ENCODE measurements at regions not wholly inside any gene's neighbourhood (a gene's known extent, or its start where the extent isn't known, plus 50 kb on each side); places are given as distances from the start of the nearest gene placed in this dataset.
"Not testable (repeated sequence)": the region's sequence is repeated elsewhere in the genome, so short reads cannot be mapped to it uniquely, and the experiment has no call there.

DNA sequence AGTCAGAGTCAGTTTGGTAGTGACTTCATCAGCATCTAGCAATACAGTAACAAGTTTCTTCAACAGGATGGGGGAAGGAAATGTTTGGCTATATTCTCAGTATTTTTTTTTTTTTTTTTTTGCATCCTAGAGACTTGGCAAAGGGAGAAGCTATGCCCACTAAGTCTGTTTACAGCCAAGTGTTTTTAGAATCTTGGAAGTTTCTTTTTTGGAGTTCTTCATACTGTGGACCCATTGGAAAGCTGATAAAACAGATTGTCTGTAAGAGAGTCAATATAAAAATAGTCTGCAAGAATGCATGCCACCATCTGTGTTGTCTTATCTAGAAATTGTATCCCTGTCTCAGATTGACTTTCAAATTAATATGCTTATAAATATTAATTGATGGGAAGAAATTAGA, 171.2 kb downstream of the ADCYAP1 start:
- no peaks in the 10 kb centered on the region for H3K9me3 ChIP-seq (ENCODE audit: control insufficient read depth in 2 of 2, insufficient read depth in 1 of 2, low read length in 1 of 2)
- no peak for DNase-seq (ENCODE audit: low read depth in 6 of 9, low spot score in 9 of 9)
- no peaks in the 10 kb centered on the region for H3K36me3 ChIP-seq (ENCODE audit: control insufficient read depth in 2 of 2, insufficient read depth in 2 of 2, low read length in 1 of 2)
- no peaks in the 10 kb centered on the region for H3K4me1 ChIP-seq (ENCODE audit: control insufficient read depth in 2 of 2, insufficient read depth in 2 of 2, low read length in 2 of 2)
- no peaks in the 10 kb centered on the region for H3K27me3 ChIP-seq (ENCODE audit: control insufficient read depth in 2 of 2, insufficient read depth in 1 of 2, low read length in 1 of 2)
- H3K4me3 ChIP-seq (ENCODE audit: low read length in 2 of 2) = no peak overlapping the region
- H3K27ac ChIP-seq (ENCODE audit: low read depth in 1 of 2, low read length in 1 of 2) = no peak overlapping the region

DNA sequence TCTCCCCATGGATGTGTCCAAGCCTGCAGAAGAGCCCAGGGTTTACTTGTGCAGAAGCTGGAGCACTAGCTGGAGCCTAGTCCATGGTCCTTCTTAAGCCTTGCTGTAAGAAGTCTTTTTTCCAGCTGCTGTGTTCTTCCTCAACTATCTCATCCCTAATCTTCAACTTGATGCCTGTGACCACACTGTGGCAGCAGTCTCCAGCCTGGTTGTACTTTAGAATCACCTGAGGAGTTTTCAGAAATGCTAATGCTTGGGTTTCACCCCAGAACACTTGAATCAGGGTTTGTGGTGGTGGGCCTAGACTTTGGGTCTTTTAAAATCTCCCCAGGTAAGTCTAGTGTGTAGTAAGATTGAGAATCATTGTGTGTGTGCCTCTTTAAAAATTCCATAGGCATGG, 173.6 kb downstream of the ADCYAP1 start:
- no peaks in the 10 kb centered on the region for H3K9me3 ChIP-seq (ENCODE audit: control insufficient read depth in 2 of 2, insufficient read depth in 1 of 2, low read length in 1 of 2)
- no peaks in the 10 kb centered on the region for H3K27me3 ChIP-seq (ENCODE audit: control insufficient read depth in 2 of 2, insufficient read depth in 1 of 2, low read length in 1 of 2)
- no peak overlapping the region for H3K27ac ChIP-seq (ENCODE audit: low read depth in 1 of 2, low read length in 1 of 2)
- H3K36me3 ChIP-seq (ENCODE audit: control insufficient read depth in 2 of 2, insufficient read depth in 2 of 2, low read length in 1 of 2) = no peaks in the 10 kb centered on the region
- no peak for DNase-seq (ENCODE audit: low read depth in 6 of 9, low spot score in 9 of 9)
- H3K4me1 ChIP-seq (ENCODE audit: control insufficient read depth in 2 of 2, insufficient read depth in 2 of 2, low read length in 2 of 2) = no peaks in the 10 kb centered on the region
- no peak overlapping the region for H3K4me3 ChIP-seq (ENCODE audit: low read length in 2 of 2)

DNA sequence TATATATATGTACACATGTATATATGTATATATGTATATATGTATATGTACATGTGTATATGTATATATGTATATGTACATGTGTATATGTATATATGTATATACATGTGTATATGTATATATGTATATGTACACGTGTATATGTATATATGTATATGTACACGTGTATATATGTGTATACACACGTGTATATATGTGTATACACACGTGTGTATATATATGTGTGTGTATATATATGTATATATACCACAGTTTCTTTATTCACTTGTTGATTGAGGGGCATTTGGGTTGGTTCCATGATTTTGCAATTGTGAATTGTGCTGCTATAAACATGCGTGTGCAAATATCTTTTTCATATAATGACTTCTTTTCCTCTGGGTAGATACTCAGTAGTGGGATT, 179.0 kb downstream of the ADCYAP1 start:
- H3K4me3 ChIP-seq (ENCODE audit: low read length in 2 of 2); H3K4me1 ChIP-seq (ENCODE audit: control insufficient read depth in 2 of 2, insufficient read depth in 2 of 2, low read length in 2 of 2); H3K27ac ChIP-seq (ENCODE audit: low read depth in 1 of 2, low read length in 1 of 2); DNase-seq (ENCODE audit: low read depth in 6 of 9, low spot score in 9 of 9); H3K36me3 ChIP-seq (ENCODE audit: control insufficient read depth in 2 of 2, insufficient read depth in 2 of 2, low read length in 1 of 2); H3K27me3 ChIP-seq (ENCODE audit: control insufficient read depth in 2 of 2, insufficient read depth in 1 of 2, low read length in 1 of 2); H3K9me3 ChIP-seq (ENCODE audit: control insufficient read depth in 2 of 2, insufficient read depth in 1 of 2, low read length in 1 of 2): not testable (repeated sequence)
- 66% methylated on average over 5 of the region's 5 CpGs for WGBS

DNA sequence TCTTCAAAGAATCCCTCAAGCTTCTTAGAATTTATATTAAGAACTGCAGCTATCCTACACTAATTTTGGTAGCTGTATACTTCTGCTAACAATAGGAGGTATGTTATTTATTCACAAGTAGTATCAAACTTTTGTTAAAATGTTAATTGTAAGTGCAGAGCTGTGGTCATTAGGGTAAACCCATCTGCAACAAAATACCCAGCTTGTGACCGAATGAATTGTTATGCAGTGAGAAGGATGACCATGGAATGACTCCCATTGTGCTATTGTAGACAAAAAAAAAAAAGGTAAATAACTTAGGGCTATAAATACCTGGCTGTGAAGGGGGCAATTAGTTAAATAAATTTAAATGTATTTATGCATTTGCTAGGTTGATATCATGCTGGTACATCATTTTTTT, 186.1 kb downstream of the ADCYAP1 start:
- no peaks in the 10 kb centered on the region for H3K36me3 ChIP-seq (ENCODE audit: control insufficient read depth in 2 of 2, insufficient read depth in 2 of 2, low read length in 1 of 2)
- H3K4me3 ChIP-seq (ENCODE audit: low read length in 2 of 2) = no peak overlapping the region
- no peaks in the 10 kb centered on the region for H3K27me3 ChIP-seq (ENCODE audit: control insufficient read depth in 2 of 2, insufficient read depth in 1 of 2, low read length in 1 of 2)
- H3K27ac ChIP-seq (ENCODE audit: low read depth in 1 of 2, low read length in 1 of 2) = no peak overlapping the region
- no peaks in the 10 kb centered on the region for H3K4me1 ChIP-seq (ENCODE audit: control insufficient read depth in 2 of 2, insufficient read depth in 2 of 2, low read length in 2 of 2)
- WGBS = 81% methylated on average over 1 of the region's 1 CpG
- DNase-seq (ENCODE audit: low read depth in 6 of 9, low spot score in 9 of 9) = no peak
- peaks cover 0 to 11% of the 10 kb centered on the region in 2 donors for H3K9me3 ChIP-seq (ENCODE audit: control insufficient read depth in 2 of 2, insufficient read depth in 1 of 2, low read length in 1 of 2)

DNA sequence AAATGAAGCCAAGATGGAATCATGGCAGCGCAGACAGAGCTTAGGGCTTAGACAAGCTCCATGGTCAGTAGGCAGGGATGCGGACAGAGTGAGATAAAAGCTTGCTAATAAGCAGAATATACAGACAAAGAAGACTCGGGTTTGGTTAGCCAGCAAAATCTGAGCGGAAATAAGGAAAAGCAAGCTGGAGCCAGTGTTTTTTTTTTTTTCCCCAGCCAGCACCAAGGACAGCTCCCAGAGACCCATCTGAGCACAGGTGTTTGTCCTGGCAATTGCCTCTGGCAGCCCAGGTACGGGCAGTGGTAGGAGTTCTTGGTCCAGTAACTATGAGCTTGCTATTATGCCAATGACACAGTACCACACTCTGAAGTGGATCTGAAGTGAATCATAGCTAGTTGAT, 187.6 kb downstream of the ADCYAP1 start:
- no peaks in the 10 kb centered on the region for H3K36me3 ChIP-seq (ENCODE audit: control insufficient read depth in 2 of 2, insufficient read depth in 2 of 2, low read length in 1 of 2)
- no peak for DNase-seq (ENCODE audit: low read depth in 6 of 9, low spot score in 9 of 9)
- 77% methylated on average over 5 of the region's 5 CpGs for WGBS
- H3K27ac ChIP-seq (ENCODE audit: low read depth in 1 of 2, low read length in 1 of 2) = no peak overlapping the region
- H3K4me3 ChIP-seq (ENCODE audit: low read length in 2 of 2) = no peak overlapping the region
- H3K4me1 ChIP-seq (ENCODE audit: control insufficient read depth in 2 of 2, insufficient read depth in 2 of 2, low read length in 2 of 2) = no peaks in the 10 kb centered on the region
- no peaks in the 10 kb centered on the region for H3K27me3 ChIP-seq (ENCODE audit: control insufficient read depth in 2 of 2, insufficient read depth in 1 of 2, low read length in 1 of 2)
- peaks cover 0 to 11% of the 10 kb centered on the region in 2 donors for H3K9me3 ChIP-seq (ENCODE audit: control insufficient read depth in 2 of 2, insufficient read depth in 1 of 2, low read length in 1 of 2)

DNA sequence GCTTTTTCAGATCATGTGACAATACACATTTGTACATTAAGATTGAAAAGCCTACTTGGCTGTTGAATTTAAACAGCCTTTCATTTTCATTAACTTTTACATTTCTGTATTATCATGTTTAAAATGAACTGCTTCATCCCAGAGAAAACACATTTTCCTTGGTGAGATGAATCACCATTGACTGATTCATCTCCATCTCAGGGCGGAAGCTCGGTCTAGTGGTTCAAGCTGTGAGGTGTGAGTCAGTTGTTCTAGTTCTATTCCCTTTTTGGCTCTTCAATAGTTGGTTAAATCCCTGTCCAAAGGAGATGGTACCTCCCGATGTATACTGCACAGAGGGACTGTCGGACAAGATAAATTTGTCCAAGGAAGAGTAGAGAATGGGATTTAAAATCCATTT, 189.7 kb downstream of the ADCYAP1 start:
- H3K36me3 ChIP-seq (ENCODE audit: control insufficient read depth in 2 of 2, insufficient read depth in 2 of 2, low read length in 1 of 2) = no peaks in the 10 kb centered on the region
- H3K9me3 ChIP-seq (ENCODE audit: control insufficient read depth in 2 of 2, insufficient read depth in 1 of 2, low read length in 1 of 2) = peaks cover 0 to 10% of the 10 kb centered on the region in 2 donors
- H3K4me1 ChIP-seq (ENCODE audit: control insufficient read depth in 2 of 2, insufficient read depth in 2 of 2, low read length in 2 of 2) = no peaks in the 10 kb centered on the region
- H3K27ac ChIP-seq (ENCODE audit: low read depth in 1 of 2, low read length in 1 of 2) = no peak overlapping the region
- no peaks in the 10 kb centered on the region for H3K27me3 ChIP-seq (ENCODE audit: control insufficient read depth in 2 of 2, insufficient read depth in 1 of 2, low read length in 1 of 2)
- no peak overlapping the region for H3K4me3 ChIP-seq (ENCODE audit: low read length in 2 of 2)
- WGBS = 80% methylated on average over 4 of the region's 4 CpGs
- DNase-seq (ENCODE audit: low read depth in 6 of 9, low spot score in 9 of 9) = no peak

DNA sequence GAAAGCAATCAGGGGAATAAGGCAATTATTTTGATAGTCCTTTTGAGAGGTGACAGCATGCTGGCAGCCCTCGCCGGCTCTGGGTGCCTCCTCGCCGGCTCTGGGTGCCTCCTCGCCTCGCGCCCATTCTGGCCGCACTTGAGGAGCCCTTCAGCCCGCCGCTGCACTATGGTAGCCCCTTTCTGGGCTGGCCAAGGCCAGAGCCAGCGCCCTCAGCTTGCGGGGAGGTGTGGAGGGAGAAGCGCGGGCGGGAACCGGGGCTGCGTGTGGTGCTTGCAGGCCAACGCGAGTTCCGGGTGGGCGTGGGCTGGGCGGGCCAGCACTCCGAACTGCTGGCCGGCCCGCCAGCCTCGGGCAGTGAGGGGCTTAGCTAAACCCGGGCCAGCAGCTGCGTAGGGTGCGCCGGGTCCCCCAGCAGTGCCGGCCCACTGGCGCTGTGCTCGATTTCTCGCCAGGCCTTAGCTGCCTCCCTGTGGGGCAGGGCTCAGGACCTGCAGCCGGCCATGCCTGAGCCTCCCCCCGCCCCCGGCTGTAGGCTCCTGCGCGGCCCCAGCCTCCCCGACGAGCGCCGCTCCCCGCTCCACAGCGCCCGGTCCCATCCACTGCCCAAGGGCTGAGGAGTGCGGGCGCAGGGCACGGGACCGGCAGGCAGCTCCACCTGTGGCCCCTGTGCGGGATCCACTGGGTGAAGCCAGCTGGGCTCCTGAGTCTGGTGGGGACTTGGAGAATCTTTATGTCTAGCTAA, 193.5 kb downstream of the ADCYAP1 start:
- H3K27ac ChIP-seq (ENCODE audit: low read depth in 1 of 2, low read length in 1 of 2); H3K36me3 ChIP-seq (ENCODE audit: control insufficient read depth in 2 of 2, insufficient read depth in 2 of 2, low read length in 1 of 2); H3K4me1 ChIP-seq (ENCODE audit: control insufficient read depth in 2 of 2, insufficient read depth in 2 of 2, low read length in 2 of 2); H3K4me3 ChIP-seq (ENCODE audit: low read length in 2 of 2); H3K27me3 ChIP-seq (ENCODE audit: control insufficient read depth in 2 of 2, insufficient read depth in 1 of 2, low read length in 1 of 2); DNase-seq (ENCODE audit: low read depth in 6 of 9, low spot score in 9 of 9); H3K9me3 ChIP-seq (ENCODE audit: control insufficient read depth in 2 of 2, insufficient read depth in 1 of 2, low read length in 1 of 2): not testable (repeated sequence)
- 96% methylated on average over 51 of the region's 51 CpGs for WGBS

DNA sequence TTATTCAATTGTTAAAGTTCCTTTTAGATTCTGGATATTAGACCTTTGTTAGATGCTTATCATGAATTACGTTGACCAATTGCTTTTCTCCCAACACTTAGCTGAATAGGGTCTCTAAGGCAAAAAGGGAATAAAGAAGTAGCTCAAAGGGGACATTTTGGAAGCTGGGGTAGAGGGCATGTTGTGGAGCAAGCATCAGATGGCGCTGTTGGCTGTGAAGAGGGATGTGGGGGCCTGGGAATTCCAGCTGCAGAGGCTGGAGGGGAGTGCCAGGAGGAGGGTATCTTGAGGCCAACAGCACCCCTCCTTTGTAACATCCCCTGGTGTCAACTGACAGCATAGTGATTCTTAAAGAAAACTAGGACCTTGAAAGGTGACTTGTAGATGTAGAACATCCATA, 198.2 kb downstream of the ADCYAP1 start:
- Histone ChIP-seq H3K36me3 (ENCODE audit: control insufficient read depth in 2 of 2, insufficient read depth in 2 of 2, low read length in 1 of 2) (no peaks in the 10 kb centered on the region), H3K9me3 (ENCODE audit: control insufficient read depth in 2 of 2, insufficient read depth in 1 of 2, low read length in 1 of 2) (peaks cover 0 to 5% of the 10 kb centered on the region in 2 donors), H3K4me1 (ENCODE audit: control insufficient read depth in 2 of 2, insufficient read depth in 2 of 2, low read length in 2 of 2) (no peaks in the 10 kb centered on the region), H3K27ac (ENCODE audit: low read depth in 1 of 2, low read length in 1 of 2) (no peak overlapping the region), H3K27me3 (ENCODE audit: control insufficient read depth in 2 of 2, insufficient read depth in 1 of 2, low read length in 1 of 2) (no peaks in the 10 kb centered on the region), H3K4me3 (ENCODE audit: low read length in 2 of 2) (no peak overlapping the region)
- DNase-seq (ENCODE audit: low read depth in 6 of 9, low spot score in 9 of 9) = no peak
- 72% methylated on average over 2 of the region's 2 CpGs for WGBS

DNA sequence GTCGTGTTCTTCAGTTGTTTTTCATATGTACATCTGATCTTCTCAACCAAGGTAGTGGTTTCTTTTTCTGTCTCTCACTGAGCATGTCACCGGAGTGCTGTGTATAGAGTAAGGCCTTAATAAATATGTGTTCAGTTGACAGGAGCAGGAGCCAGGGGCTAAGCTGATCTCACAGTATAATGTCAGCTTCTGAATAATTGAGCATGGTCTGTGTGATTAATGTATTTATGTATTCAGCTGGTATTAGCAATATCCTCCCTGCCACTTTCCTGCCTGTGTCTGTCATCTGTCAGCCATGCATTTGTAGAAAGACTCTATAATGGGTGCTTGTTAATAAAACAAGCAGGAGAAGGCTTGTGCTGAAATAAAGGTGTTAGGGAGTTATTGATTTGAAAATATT, 198.9 kb downstream of the ADCYAP1 start:
- DNase-seq (ENCODE audit: low read depth in 6 of 9, low spot score in 9 of 9) = no peak
- Histone ChIP-seq H3K36me3 (ENCODE audit: control insufficient read depth in 2 of 2, insufficient read depth in 2 of 2, low read length in 1 of 2) (no peaks in the 10 kb centered on the region), H3K27ac (ENCODE audit: low read depth in 1 of 2, low read length in 1 of 2) (no peak overlapping the region), H3K9me3 (ENCODE audit: control insufficient read depth in 2 of 2, insufficient read depth in 1 of 2, low read length in 1 of 2) (no peaks in the 10 kb centered on the region), H3K27me3 (ENCODE audit: control insufficient read depth in 2 of 2, insufficient read depth in 1 of 2, low read length in 1 of 2) (no peaks in the 10 kb centered on the region), H3K4me1 (ENCODE audit: control insufficient read depth in 2 of 2, insufficient read depth in 2 of 2, low read length in 2 of 2) (no peaks in the 10 kb centered on the region), H3K4me3 (ENCODE audit: low read length in 2 of 2) (no peak overlapping the region)
- 65% methylated on average over 2 of the region's 2 CpGs for WGBS
